Glutamatergic neuron (in vitro differentiated cells): ENCODE measurements at regions not wholly inside any gene's neighbourhood (a gene's known extent, or its start where the extent isn't known, plus 50 kb on each side); places are given as distances from the start of the nearest gene placed in this dataset.
"Not testable (repeated sequence)": the region's sequence is repeated elsewhere in the genome, so short reads cannot be mapped to it uniquely, and the experiment has no call there.

Source experiments
- DNase-seq: peaks from one replicate; pipeline ENCODE4 v3.0.0; 2022
- H3K27ac Mint-ChIP-seq: one replicate; pipeline ENCODE4 v1.8.0; 2020; ENCODE audit warnings: mild to moderate bottlenecking, mixed read lengths, inconsistent platforms; ENCODE audit not compliant: unreplicated experiment
- H3K27me3 Mint-ChIP-seq: one replicate; pipeline ENCODE4 v1.8.0; 2020; ENCODE audit warnings: mild to moderate bottlenecking, moderate library complexity, mixed read lengths, inconsistent platforms; ENCODE audit not compliant: unreplicated experiment
- H3K36me3 Mint-ChIP-seq: one replicate; pipeline ENCODE4 v1.8.0; 2020; ENCODE audit warnings: mild to moderate bottlenecking, mixed read lengths, inconsistent platforms; ENCODE audit not compliant: unreplicated experiment
- H3K4me1 Mint-ChIP-seq: one replicate; pipeline ENCODE4 v1.8.0; 2020; ENCODE audit warnings: mild to moderate bottlenecking, low read depth, mixed read lengths, inconsistent platforms; ENCODE audit not compliant: unreplicated experiment
- H3K4me3 Mint-ChIP-seq: one replicate; pipeline ENCODE4 v1.8.0; 2020; ENCODE audit warnings: mild to moderate bottlenecking, mixed read lengths, inconsistent platforms; ENCODE audit not compliant: unreplicated experiment
- H3K9me3 Mint-ChIP-seq: one replicate; pipeline ENCODE4 v1.8.0; 2020; ENCODE audit warnings: mild to moderate bottlenecking, moderate library complexity, mixed read lengths, inconsistent platforms; ENCODE audit not compliant: unreplicated experiment
- CTCF ChIP-seq: fragments of 200-600 bp; sonication (generic); IDR thresholded peaks from one replicate; pipeline ENCODE4 v1.5.0; 2021; ENCODE audit not compliant: partially characterized antibody, unreplicated experiment

DNA sequence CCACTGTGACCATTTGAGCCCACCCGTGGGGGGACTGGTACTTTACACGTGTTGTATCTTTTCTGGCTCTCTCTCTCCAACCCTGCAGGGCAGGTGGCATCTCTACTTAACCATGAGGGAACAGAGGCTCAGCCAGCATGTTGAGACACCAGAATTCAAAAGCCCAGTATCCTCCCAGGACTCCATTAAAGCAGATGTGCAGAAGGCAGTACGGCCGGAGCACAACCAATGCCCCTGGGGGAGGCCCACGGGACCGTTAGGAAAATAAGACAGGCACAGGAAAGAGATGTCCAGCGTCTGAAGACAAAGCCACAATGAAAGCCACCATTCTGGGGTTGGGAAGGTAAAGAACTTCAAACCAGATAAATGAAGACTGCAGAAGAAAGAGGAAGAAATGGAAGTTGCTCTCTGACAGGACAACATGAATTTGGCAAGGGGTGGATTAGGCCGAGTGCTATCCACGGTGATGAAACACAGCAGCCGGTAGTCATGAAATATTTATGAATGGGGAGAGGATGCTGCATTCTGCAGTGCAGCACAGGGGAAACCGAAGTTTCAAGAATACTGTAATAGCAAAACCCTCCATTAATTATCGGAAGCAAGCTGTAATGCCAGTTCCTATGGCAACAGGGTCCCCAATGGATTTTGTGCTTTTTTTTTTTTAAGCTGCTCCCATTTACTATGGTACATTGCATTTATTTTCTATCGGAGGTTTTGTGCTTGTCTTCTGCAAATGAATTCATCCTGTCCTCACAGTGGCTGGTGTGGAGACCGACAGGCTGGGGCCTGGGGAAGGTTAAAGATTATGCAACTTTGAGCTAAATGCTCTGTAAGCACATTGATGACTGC lies 179.4 kb downstream of the NRN1 start:
- peak overlapping the region; percentile 70 for H3K4me3 Mint-ChIP-seq
- peak overlapping the region; percentile 98 for H3K27ac Mint-ChIP-seq
- peaks cover 9% of the 10 kb centered on the region for H3K36me3 Mint-ChIP-seq
- H3K9me3 Mint-ChIP-seq = peaks cover 20% of the 10 kb centered on the region
- H3K4me1 Mint-ChIP-seq = peaks cover 34% of the 10 kb centered on the region
- TF ChIP-seq CTCF = no peak
- H3K27me3 Mint-ChIP-seq = peaks cover 12% of the 10 kb centered on the region
- peak; percentile 75 for DNase-seq

GRCh38 chr6:5824382-5824983 lies 182.2 kb downstream of the NRN1 start:
- H3K36me3 Mint-ChIP-seq = peaks cover 17% of the 10 kb centered on the region
- peaks cover 25% of the 10 kb centered on the region for H3K4me1 Mint-ChIP-seq
- not testable (repeated sequence) for H3K4me3 Mint-ChIP-seq, DNase-seq, H3K27ac Mint-ChIP-seq
- peaks cover 20% of the 10 kb centered on the region for H3K9me3 Mint-ChIP-seq
- H3K27me3 Mint-ChIP-seq = peaks cover 17% of the 10 kb centered on the region
